ENCODE measurements at regions not wholly inside any gene's neighbourhood (a gene's known extent, or its start where the extent isn't known, plus 50 kb on each side); places are given as distances from the start of the nearest gene placed in this dataset.

- DNase-seq, result no peak
Observed at GRCh38 chr6:168736039-168736438, 295.1 kb downstream of the SMOC2 start.

- no peak for DNase-seq
Observed at GRCh38 chr6:168735268-168735949, 294.4 kb downstream of the SMOC2 start.

GRCh38 chr6:168734523-168734922 is 293.5 kb downstream of the SMOC2 start:
- DNase-seq, result no peak

GRCh38 chr6:168732676-168733075 is 291.7 kb downstream of the SMOC2 start:
- no peak for DNase-seq

- no peak for DNase-seq
Observed at GRCh38 chr6:168730931-168731716, 290.1 kb downstream of the SMOC2 start.

- DNase-seq, result no peak
Observed at GRCh38 chr6:168728056-168728455, 287.1 kb downstream of the SMOC2 start.

GRCh38 chr6:168726312-168726856 is 285.4 kb downstream of the SMOC2 start:
- DNase-seq, result no peak

- no peak for DNase-seq
Observed at GRCh38 chr6:168725802-168726201, 284.8 kb downstream of the SMOC2 start.

- DNase-seq, result no peak
Observed at GRCh38 chr6:168724669-168725570, 283.9 kb downstream of the SMOC2 start.

GRCh38 chr6:168724033-168724432 is 283.0 kb downstream of the SMOC2 start:
- DNase-seq, result no peak

- no peak for DNase-seq
Observed at GRCh38 chr6:168722397-168722796, 281.4 kb downstream of the SMOC2 start.

- DNase-seq, result no peak
Observed at GRCh38 chr6:168721571-168721970, 280.6 kb downstream of the SMOC2 start.

- DNase-seq, result no peak
Observed at GRCh38 chr6:168719901-168720300, 278.9 kb downstream of the SMOC2 start.

GRCh38 chr6:168718821-168719475 is 278.0 kb downstream of the SMOC2 start:
- no peak for DNase-seq

All from stimulated activated naive CD4-positive, alpha-beta T cell (primary cell).